HL-60 (cell line): ENCODE measurements at regions not wholly inside any gene's neighbourhood (a gene's known extent, or its start where the extent isn't known, plus 50 kb on each side); places are given as distances from the start of the nearest gene placed in this dataset.

Source experiments
- POLR2AphosphoS5 ChIP-seq: IDR thresholded peaks from 2 replicates; pipeline ENCODE4 v1.6.1; 2012; ENCODE audit warnings: low read depth
- TF ChIP-seq, protein P1 (sequence below): IDR thresholded peaks from one replicate; pipeline ENCODE4 v1.5.1; 2011; ENCODE audit warnings: low read length, control low read depth, inconsistent platforms; ENCODE audit not compliant: insufficient read depth

DNA sequence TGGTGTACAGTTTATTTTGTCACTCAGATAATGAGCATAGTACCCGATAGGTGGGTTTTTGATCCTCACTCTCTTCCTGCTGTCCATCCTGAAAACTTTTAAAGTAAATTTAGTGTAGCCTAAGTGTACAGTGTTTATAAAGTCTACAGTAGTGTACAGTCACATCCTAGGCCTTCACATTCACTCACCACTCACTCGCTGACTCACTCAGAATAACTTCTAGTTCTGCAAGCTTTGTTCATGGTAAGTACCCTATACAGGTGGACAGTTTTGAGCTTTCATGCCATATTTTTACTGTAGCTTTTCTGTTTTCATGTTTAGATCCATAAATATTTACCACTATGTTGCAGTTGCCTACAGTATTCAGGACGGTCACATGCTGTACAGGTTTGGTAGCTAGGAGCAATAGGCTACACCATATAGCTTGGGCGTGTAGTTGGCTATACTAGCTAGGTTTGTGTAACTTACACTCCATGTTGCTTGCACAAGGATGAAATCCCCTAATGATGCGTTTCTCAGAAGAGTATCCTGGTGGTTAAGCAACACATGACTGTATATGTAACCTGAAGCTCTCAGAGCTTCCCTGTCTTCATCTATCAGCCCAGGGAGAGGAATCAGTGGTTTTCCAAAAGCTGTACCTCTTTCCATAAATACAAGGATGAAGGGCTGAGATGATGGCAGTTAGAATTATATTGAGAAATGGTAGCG is 87.6 kb upstream of the SLC25A26 start:
- TF ChIP-seq, protein P1, sequence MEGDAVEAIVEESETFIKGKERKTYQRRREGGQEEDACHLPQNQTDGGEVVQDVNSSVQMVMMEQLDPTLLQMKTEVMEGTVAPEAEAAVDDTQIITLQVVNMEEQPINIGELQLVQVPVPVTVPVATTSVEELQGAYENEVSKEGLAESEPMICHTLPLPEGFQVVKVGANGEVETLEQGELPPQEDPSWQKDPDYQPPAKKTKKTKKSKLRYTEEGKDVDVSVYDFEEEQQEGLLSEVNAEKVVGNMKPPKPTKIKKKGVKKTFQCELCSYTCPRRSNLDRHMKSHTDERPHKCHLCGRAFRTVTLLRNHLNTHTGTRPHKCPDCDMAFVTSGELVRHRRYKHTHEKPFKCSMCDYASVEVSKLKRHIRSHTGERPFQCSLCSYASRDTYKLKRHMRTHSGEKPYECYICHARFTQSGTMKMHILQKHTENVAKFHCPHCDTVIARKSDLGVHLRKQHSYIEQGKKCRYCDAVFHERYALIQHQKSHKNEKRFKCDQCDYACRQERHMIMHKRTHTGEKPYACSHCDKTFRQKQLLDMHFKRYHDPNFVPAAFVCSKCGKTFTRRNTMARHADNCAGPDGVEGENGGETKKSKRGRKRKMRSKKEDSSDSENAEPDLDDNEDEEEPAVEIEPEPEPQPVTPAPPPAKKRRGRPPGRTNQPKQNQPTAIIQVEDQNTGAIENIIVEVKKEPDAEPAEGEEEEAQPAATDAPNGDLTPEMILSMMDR, result no peak
- no peak for TF ChIP-seq POLR2AphosphoS5
